SK-N-MC (cell line): ENCODE measurements at regions not wholly inside any gene's neighbourhood (a gene's known extent, or its start where the extent isn't known, plus 50 kb on each side); places are given as distances from the start of the nearest gene placed in this dataset.

ENCODE experiments used
- EZH2 ChIP-seq: fragments of 200-600 bp; sonication (generic); IDR thresholded peaks from one replicate; pipeline ENCODE4 v1.6.1; 2017; ENCODE audit warnings: antibody characterized with exemption
- FOXP2 ChIP-seq: optimal IDR thresholded peaks from 2 replicates; pipeline ENCODE3; 2011; ENCODE audit warnings: mild to moderate bottlenecking, moderate library complexity; ENCODE audit not compliant: insufficient read depth; ENCODE audit errors: extremely low read length, control extremely low read depth
- POLR2AphosphoS5 ChIP-seq: IDR thresholded peaks from 2 replicates; pipeline ENCODE4 v1.6.1; 2012; ENCODE audit warnings: mild to moderate bottlenecking, low read depth, low read length, borderline replicate concordance

GRCh38 chr15:20345401-20345958, 196.1 kb downstream of the GOLGA6L6 start:
- no peak for TF ChIP-seq EZH2
- no peak for TF ChIP-seq POLR2AphosphoS5
- TF ChIP-seq FOXP2, result no peak
